ENCODE measurements at regions not wholly inside any gene's neighbourhood (a gene's known extent, or its start where the extent isn't known, plus 50 kb on each side); places are given as distances from the start of the nearest gene placed in this dataset.

DNA sequence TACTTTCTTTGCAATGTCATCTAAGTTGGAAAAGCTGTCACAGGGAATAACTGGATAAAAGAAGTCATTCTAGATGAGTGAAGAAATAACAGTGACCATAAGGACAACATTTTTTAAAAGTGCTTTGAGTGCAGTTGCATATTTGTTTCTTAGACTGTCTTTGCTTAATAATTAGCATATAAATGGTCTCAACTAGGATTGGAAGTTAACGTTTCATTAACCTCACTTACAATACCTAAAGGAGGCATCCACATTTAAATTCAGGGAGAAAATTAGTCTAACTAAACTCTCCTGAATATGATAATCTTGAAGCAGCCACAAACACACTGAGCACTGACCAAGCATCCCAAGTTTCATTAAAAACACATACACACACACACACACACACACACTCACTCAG is 780.7 kb downstream of the PCDH18 start:
- TF ChIP-seq TAF1 (IDR thresholded peaks at IDR 0.05; ENCODE audit: low read depth, low read length), result no peak
- no peak for TF ChIP-seq PAX5 (IDR thresholded peaks at IDR 0.05; ENCODE audit: insufficient read depth, low read length, severe bottlenecking)
- no peak for TF ChIP-seq POLR2A (IDR thresholded peaks at IDR 0.05; ENCODE audit: low read depth, low read length)
- TF ChIP-seq POU2F2 (IDR thresholded peaks at IDR 0.05; ENCODE audit: low read depth, low read length), result no peak
